Neural progenitor cell (in vitro differentiated cells): ENCODE measurements at regions not wholly inside any gene's neighbourhood (a gene's known extent, or its start where the extent isn't known, plus 50 kb on each side); places are given as distances from the start of the nearest gene placed in this dataset.

Experiments
- EZH2 ChIP-seq: fragments of 200-600 bp; sonication (generic); IDR thresholded peaks from 2 replicates; pipeline ENCODE4 v1.6.1; 2017; ENCODE audit warnings: antibody characterized with exemption, mild to moderate bottlenecking, moderate library complexity
- TF ChIP-seq, protein P1 (sequence below): fragments of 200-600 bp; sonication (generic); IDR thresholded peaks from 2 replicates; pipeline ENCODE4 v1.5.1; 2017; ENCODE audit warnings: antibody characterized with exemption, mild to moderate bottlenecking

DNA sequence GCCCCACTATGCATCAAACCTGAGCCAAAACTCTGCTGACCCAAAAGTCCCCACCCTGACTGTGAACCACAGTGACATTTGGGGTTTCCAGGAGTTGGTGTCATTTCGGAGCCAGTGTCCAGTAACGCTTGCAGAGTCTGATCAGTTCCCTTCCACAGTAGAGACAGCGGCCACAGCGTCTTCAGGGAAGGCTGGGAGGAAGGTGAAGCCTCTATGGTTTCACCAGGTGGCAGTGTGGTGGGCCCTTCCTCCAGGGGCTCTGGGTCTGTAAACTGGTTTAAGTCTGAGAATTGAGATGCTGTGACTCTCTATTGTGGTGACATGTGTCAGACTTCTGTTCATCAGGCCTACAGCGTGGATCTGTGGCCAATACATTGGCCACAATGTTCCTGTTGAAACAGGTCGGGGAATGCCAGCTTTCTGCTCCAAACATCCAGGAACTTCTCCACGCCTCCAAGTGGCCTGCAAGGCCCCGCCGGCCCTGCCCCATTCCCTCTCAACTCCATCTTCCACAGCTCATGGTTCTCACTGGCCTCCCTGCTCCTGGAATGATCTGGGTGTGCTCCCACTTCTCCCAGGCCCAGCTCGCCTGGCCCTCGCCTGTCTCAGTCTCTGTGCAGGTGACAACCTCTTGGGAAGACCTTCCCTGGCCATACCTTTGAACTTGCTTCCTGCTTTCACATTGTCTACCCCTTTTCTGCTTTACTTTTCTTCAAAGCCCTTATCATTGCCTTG, 124.5 kb upstream of the FAM20C start:
- TF ChIP-seq, protein P1, sequence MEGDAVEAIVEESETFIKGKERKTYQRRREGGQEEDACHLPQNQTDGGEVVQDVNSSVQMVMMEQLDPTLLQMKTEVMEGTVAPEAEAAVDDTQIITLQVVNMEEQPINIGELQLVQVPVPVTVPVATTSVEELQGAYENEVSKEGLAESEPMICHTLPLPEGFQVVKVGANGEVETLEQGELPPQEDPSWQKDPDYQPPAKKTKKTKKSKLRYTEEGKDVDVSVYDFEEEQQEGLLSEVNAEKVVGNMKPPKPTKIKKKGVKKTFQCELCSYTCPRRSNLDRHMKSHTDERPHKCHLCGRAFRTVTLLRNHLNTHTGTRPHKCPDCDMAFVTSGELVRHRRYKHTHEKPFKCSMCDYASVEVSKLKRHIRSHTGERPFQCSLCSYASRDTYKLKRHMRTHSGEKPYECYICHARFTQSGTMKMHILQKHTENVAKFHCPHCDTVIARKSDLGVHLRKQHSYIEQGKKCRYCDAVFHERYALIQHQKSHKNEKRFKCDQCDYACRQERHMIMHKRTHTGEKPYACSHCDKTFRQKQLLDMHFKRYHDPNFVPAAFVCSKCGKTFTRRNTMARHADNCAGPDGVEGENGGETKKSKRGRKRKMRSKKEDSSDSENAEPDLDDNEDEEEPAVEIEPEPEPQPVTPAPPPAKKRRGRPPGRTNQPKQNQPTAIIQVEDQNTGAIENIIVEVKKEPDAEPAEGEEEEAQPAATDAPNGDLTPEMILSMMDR, result peak; percentile 22
- TF ChIP-seq EZH2, result no peak
